Gastroesophageal sphincter (tissue), 3 donors: ENCODE measurements at regions not wholly inside any gene's neighbourhood (a gene's known extent, or its start where the extent isn't known, plus 50 kb on each side); places are given as distances from the start of the nearest gene placed in this dataset.
"Not testable (repeated sequence)": the region's sequence is repeated elsewhere in the genome, so short reads cannot be mapped to it uniquely, and the experiment has no call there.

Source experiments
- CTCF ChIP-seq, 4 experiments: fragments of 200-600 bp in 2 of 4; fragments of 450-650 bp in 2 of 4; sonication (generic) in 1 of 4; IDR thresholded peaks; one replicate each; pipeline ENCODE4 v1.5.1; 2017 to 2019; ENCODE audit warnings: antibody characterized with exemption in 4 of 4, mild to moderate bottlenecking in 2 of 4, moderate library complexity in 2 of 4
- EP300 ChIP-seq: sonication (generic); formaldehyde crosslinking; IDR thresholded peaks from one replicate; pipeline ENCODE4 v1.6.1; 2017; ENCODE audit warnings: antibody characterized with exemption, mild to moderate bottlenecking
- POLR2A ChIP-seq, 2 donors: fragments of 450-650 bp; IDR thresholded peaks; one replicate each; pipeline ENCODE4 v1.6.1; 2017; ENCODE audit warnings: antibody characterized with exemption in 2 of 2, mild to moderate bottlenecking in 2 of 2, moderate library complexity in 1 of 2

- not testable (repeated sequence) for TF ChIP-seq CTCF (IDR thresholded peaks at IDR 0.05); POLR2A (IDR thresholded peaks at IDR 0.05); EP300
These were observed 386.3 kb upstream of the DEFB115 start for GRCh38 chr20:30871127-30871526.
